ENCODE measurements at regions not wholly inside any gene's neighbourhood (a gene's known extent, or its start where the extent isn't known, plus 50 kb on each side); places are given as distances from the start of the nearest gene placed in this dataset.

DNA sequence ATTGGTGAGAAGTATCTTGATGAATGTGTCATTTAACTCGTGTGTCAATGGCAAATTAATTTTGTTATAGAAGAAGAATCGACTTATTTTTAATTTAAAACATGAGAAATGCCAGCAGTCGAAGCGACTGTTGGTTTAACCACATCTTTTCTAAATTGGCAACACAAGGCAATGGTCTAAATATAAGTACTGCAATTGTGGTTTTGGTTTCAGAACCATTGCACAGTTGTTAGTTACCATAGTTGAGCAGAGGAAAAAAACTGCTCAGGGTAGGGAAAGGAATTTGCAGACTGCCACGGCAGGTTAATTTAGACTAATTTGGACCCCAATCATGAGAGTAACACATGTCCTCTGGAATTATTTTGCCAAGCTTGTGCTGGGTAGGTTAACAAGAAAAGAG, 185.6 kb upstream of the RUNX1 start:
- ATAC-seq, result no peak
- no peak for DNase-seq (ENCODE audit: low read depth, low spot score)
- Histone ChIP-seq H3K27ac (ENCODE audit: low read length) (no peak overlapping the region), H3K4me1 (ENCODE audit: control insufficient read depth, insufficient read depth, low read length) (peaks cover 2% of the 10 kb centered on the region; the same call in 1 of the 2 replicates), H3K4me3 (ENCODE audit: low read depth in 2 of 2, low read length in 2 of 2) (no peak overlapping the region), H3K36me3 (ENCODE audit: control insufficient read depth, insufficient read depth, low read length) (no peaks in the 10 kb centered on the region), H3K27me3 (ENCODE audit: control insufficient read depth, insufficient read depth, low read length) (no peaks in the 10 kb centered on the region), H3K9me3 (ENCODE audit: control insufficient read depth, insufficient read depth, low read depth, low read length) (no peaks in the 10 kb centered on the region)
- POLR2A ChIA-PET, result no interaction called here
- in situ Hi-C loops (cut with HindIII; ENCODE audit: low pct_unique_long_range_greater_than_20kb, low sequenced_read_pairs), result no loop called here
- intact Hi-C loops (cut with micrococcal nuclease; ENCODE audit: unreplicated experiment), result no loop called here
- BruUV-seq (replicated peaks), result no TSS peak
- TF ChIP-seq, protein P1, sequence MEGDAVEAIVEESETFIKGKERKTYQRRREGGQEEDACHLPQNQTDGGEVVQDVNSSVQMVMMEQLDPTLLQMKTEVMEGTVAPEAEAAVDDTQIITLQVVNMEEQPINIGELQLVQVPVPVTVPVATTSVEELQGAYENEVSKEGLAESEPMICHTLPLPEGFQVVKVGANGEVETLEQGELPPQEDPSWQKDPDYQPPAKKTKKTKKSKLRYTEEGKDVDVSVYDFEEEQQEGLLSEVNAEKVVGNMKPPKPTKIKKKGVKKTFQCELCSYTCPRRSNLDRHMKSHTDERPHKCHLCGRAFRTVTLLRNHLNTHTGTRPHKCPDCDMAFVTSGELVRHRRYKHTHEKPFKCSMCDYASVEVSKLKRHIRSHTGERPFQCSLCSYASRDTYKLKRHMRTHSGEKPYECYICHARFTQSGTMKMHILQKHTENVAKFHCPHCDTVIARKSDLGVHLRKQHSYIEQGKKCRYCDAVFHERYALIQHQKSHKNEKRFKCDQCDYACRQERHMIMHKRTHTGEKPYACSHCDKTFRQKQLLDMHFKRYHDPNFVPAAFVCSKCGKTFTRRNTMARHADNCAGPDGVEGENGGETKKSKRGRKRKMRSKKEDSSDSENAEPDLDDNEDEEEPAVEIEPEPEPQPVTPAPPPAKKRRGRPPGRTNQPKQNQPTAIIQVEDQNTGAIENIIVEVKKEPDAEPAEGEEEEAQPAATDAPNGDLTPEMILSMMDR (IDR thresholded peaks at IDR 0.05), result no peak
- TF ChIP-seq, protein P2, sequence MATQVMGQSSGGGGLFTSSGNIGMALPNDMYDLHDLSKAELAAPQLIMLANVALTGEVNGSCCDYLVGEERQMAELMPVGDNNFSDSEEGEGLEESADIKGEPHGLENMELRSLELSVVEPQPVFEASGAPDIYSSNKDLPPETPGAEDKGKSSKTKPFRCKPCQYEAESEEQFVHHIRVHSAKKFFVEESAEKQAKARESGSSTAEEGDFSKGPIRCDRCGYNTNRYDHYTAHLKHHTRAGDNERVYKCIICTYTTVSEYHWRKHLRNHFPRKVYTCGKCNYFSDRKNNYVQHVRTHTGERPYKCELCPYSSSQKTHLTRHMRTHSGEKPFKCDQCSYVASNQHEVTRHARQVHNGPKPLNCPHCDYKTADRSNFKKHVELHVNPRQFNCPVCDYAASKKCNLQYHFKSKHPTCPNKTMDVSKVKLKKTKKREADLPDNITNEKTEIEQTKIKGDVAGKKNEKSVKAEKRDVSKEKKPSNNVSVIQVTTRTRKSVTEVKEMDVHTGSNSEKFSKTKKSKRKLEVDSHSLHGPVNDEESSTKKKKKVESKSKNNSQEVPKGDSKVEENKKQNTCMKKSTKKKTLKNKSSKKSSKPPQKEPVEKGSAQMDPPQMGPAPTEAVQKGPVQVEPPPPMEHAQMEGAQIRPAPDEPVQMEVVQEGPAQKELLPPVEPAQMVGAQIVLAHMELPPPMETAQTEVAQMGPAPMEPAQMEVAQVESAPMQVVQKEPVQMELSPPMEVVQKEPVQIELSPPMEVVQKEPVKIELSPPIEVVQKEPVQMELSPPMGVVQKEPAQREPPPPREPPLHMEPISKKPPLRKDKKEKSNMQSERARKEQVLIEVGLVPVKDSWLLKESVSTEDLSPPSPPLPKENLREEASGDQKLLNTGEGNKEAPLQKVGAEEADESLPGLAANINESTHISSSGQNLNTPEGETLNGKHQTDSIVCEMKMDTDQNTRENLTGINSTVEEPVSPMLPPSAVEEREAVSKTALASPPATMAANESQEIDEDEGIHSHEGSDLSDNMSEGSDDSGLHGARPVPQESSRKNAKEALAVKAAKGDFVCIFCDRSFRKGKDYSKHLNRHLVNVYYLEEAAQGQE (IDR thresholded peaks at IDR 0.05; ENCODE audit: insufficient read depth in 1 of 2, low read depth in 2 of 2, low read length in 1 of 2), result no peak
- TF ChIP-seq TCF7L2 (IDR thresholded peaks at IDR 0.05; ENCODE audit: low read depth, low read length), result no peak
- TF ChIP-seq POLR2AphosphoS5 (IDR thresholded peaks at IDR 0.05; ENCODE audit: low read depth, low read length), result no peak
- TF ChIP-seq SIN3A (IDR thresholded peaks at IDR 0.05; ENCODE audit: borderline replicate concordance, insufficient read depth, low read depth, low read length), result no peak
- CTCF ChIA-PET, result no interaction called here

DNA sequence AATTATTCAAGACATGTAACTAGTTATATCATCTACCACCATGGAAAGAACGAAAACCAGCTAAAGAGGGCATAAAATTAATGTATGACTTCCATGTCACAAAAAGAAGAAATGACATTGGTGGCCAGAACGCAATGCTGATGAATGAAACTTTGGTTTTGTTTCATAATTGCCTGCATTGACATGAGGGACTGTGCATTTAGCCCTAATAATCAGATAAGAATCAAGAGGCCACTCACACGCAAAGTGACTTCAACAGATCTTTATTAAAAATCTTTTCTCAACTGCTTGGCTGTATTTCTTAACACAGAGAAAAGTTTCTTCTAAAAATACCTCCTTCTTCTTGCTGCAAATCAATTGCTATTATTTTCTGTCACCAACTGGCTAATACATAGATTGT, 184.7 kb upstream of the RUNX1 start:
- TF ChIP-seq POLR2AphosphoS5 (IDR thresholded peaks at IDR 0.05; ENCODE audit: low read depth, low read length), result no peak
- TF ChIP-seq, protein P2 (IDR thresholded peaks at IDR 0.05; ENCODE audit: insufficient read depth in 1 of 2, low read depth in 2 of 2, low read length in 1 of 2), result no peak
- no peak for TF ChIP-seq TCF7L2 (IDR thresholded peaks at IDR 0.05; ENCODE audit: low read depth, low read length)
- TF ChIP-seq SIN3A (IDR thresholded peaks at IDR 0.05; ENCODE audit: borderline replicate concordance, insufficient read depth, low read depth, low read length), result no peak
- TF ChIP-seq, protein P1 (IDR thresholded peaks at IDR 0.05), result no peak
- ChIA-PET POLR2A (no interaction called here), CTCF (no interaction called here)
- Histone ChIP-seq H3K4me1 (ENCODE audit: control insufficient read depth, insufficient read depth, low read length) (peaks cover 2% of the 10 kb centered on the region; the same call in 1 of the 2 replicates), H3K27ac (ENCODE audit: low read length) (no peak overlapping the region), H3K36me3 (ENCODE audit: control insufficient read depth, insufficient read depth, low read length) (no peaks in the 10 kb centered on the region), H3K9me3 (ENCODE audit: control insufficient read depth, insufficient read depth, low read depth, low read length) (no peaks in the 10 kb centered on the region), H3K4me3 (ENCODE audit: low read depth in 2 of 2, low read length in 2 of 2) (no peak overlapping the region), H3K27me3 (ENCODE audit: control insufficient read depth, insufficient read depth, low read length) (no peaks in the 10 kb centered on the region)
- BruUV-seq (replicated peaks), result no TSS peak
- intact Hi-C loops (cut with micrococcal nuclease; ENCODE audit: unreplicated experiment) (no loop called here), in situ Hi-C loops (cut with HindIII; ENCODE audit: low pct_unique_long_range_greater_than_20kb, low sequenced_read_pairs) (no loop called here)
- DNase-seq (ENCODE audit: low read depth, low spot score) (no peak), ATAC-seq (no peak)
